KMS-11 (cell line): ENCODE measurements at regions not wholly inside any gene's neighbourhood (a gene's known extent, or its start where the extent isn't known, plus 50 kb on each side); places are given as distances from the start of the nearest gene placed in this dataset.

ENCODE experiments used
- H2AFZ ChIP-seq: fragments of 200-600 bp; sonication (generic); 2 replicates; pipeline ENCODE4 v1.6.1; 2016; ENCODE audit warnings: antibody characterized with exemption, mixed run types, low read depth
- H3K27ac ChIP-seq: fragments of 200-600 bp; sonication (generic); 2 replicates; pipeline ENCODE4 v1.6.1; 2016; ENCODE audit warnings: mild to moderate bottlenecking, mixed run types
- H3K27me3 ChIP-seq: fragments of 200-600 bp; sonication (generic); 2 replicates; pipeline ENCODE4 v1.6.1; 2017; ENCODE audit warnings: mild to moderate bottlenecking, low read depth, mixed run types, moderate library complexity; ENCODE audit not compliant: insufficient read depth
- H3K36me3 ChIP-seq: fragments of 200-600 bp; sonication (generic); 2 replicates; pipeline ENCODE4 v1.6.1; 2017; ENCODE audit warnings: mild to moderate bottlenecking, mixed run types; ENCODE audit not compliant: insufficient read depth
- H3K4me1 ChIP-seq: fragments of 200-600 bp; sonication (generic); 2 replicates; pipeline ENCODE4 v1.6.1; 2016; ENCODE audit warnings: mild to moderate bottlenecking, low read depth, mixed run types; ENCODE audit not compliant: poor library complexity, severe bottlenecking
- H3K4me2 ChIP-seq: fragments of 200-600 bp; sonication (generic); 2 replicates; pipeline ENCODE4 v1.7.0; 2016; ENCODE audit warnings: mild to moderate bottlenecking, mixed run types
- H3K4me3 ChIP-seq: fragments of 200-600 bp; sonication (generic); IDR thresholded peaks from 2 replicates; pipeline ENCODE4 v1.6.1; 2017; ENCODE audit warnings: low read depth, low read length, mixed read lengths; ENCODE audit not compliant: insufficient read depth
- H3K79me2 ChIP-seq: fragments of 200-600 bp; sonication (generic); 2 replicates; pipeline ENCODE4 v1.6.1; 2016; ENCODE audit warnings: low read depth, mixed run types; ENCODE audit not compliant: insufficient read depth
- H3K9ac ChIP-seq: fragments of 200-600 bp; sonication (generic); 2 replicates; pipeline ENCODE4 v1.6.1; 2016; ENCODE audit warnings: mild to moderate bottlenecking, mixed run types
- H4K20me1 ChIP-seq: fragments of 200-600 bp; sonication (generic); 2 replicates; pipeline ENCODE4 v1.6.1; 2016; ENCODE audit warnings: mild to moderate bottlenecking, mixed run types; ENCODE audit not compliant: insufficient read depth
- TF ChIP-seq, protein P1 (sequence below): fragments of 200-600 bp; sonication (generic); conservative IDR thresholded peaks from 2 replicates; pipeline ENCODE4 v1.6.1; 2017; ENCODE audit warnings: low read depth, mild to moderate bottlenecking, antibody characterized with exemption, low read length, moderate library complexity, mixed read lengths

DNA sequence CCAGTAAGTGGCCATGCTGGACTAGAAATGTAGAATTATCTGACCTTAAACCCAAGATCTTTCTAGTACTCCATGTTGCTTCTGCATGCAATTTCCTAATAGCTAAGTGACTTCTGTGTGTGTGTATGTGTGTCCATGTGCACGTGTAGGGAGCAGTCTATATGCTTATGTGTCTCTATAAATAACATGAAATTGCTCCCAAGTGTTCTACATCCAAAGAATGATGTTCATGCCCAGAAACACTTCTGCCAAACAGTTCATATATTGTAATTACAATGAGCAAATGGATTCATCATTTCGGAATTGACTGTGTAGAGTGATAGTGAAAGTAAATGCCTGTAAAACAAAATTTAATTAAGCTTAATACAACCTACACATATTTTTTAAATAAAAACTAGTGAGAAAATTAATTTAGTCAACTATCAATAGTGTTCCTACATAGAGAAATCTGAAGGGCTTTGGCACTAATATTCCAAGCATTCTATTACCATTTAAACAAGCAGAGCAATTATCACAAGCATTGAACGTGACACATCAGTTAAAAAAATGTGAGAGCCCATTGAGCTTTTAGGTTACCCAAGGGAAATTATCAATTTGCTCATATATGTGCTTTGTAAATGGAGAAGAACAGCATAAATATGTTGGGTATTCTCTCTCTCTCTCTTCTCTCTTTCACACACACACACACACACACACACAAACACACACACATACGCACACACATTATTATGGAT is 1067.4 kb downstream of the CNTNAP5 start:
- no peaks in the 10 kb centered on the region for H3K27me3 ChIP-seq
- no peak overlapping the region for H3K9ac ChIP-seq
- no peak overlapping the region for H2AFZ ChIP-seq
- no peaks in the 10 kb centered on the region for H4K20me1 ChIP-seq
- no peak overlapping the region for H3K4me2 ChIP-seq
- H3K4me1 ChIP-seq, result no peaks in the 10 kb centered on the region
- H3K4me3 ChIP-seq, result no peak overlapping the region
- no peaks in the 10 kb centered on the region for H3K36me3 ChIP-seq
- TF ChIP-seq, protein P1, sequence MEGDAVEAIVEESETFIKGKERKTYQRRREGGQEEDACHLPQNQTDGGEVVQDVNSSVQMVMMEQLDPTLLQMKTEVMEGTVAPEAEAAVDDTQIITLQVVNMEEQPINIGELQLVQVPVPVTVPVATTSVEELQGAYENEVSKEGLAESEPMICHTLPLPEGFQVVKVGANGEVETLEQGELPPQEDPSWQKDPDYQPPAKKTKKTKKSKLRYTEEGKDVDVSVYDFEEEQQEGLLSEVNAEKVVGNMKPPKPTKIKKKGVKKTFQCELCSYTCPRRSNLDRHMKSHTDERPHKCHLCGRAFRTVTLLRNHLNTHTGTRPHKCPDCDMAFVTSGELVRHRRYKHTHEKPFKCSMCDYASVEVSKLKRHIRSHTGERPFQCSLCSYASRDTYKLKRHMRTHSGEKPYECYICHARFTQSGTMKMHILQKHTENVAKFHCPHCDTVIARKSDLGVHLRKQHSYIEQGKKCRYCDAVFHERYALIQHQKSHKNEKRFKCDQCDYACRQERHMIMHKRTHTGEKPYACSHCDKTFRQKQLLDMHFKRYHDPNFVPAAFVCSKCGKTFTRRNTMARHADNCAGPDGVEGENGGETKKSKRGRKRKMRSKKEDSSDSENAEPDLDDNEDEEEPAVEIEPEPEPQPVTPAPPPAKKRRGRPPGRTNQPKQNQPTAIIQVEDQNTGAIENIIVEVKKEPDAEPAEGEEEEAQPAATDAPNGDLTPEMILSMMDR, result no peak
- no peaks in the 10 kb centered on the region for H3K79me2 ChIP-seq
- H3K27ac ChIP-seq, result no peak overlapping the region

DNA sequence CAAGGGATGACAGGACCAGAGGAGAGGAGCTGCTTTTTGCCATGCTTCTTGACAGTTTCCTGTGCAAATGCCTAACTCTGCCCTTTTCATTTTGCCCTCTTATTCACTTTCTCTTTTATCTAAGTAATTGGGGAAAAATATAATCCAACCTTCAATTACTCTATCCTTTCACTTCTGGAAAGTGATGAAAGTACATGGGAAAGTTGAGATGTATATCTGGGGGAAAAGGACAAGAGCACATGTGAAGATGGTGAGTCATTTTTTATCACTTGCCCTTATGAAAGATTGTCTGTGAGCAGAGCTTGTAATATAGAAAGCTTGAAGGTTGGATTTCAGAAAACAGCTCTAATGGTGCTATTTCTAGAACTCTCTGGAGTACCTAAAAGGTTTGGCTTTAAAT is 1070.7 kb downstream of the CNTNAP5 start:
- no peaks in the 10 kb centered on the region for H3K27me3 ChIP-seq
- H3K27ac ChIP-seq, result no peak overlapping the region
- no peak overlapping the region for H3K4me2 ChIP-seq
- no peak overlapping the region for H3K4me3 ChIP-seq
- TF ChIP-seq, protein P1, result no peak
- no peaks in the 10 kb centered on the region for H3K4me1 ChIP-seq
- H2AFZ ChIP-seq, result no peak overlapping the region
- no peaks in the 10 kb centered on the region for H3K79me2 ChIP-seq
- H3K36me3 ChIP-seq, result no peaks in the 10 kb centered on the region
- no peaks in the 10 kb centered on the region for H4K20me1 ChIP-seq
- H3K9ac ChIP-seq, result no peak overlapping the region

DNA sequence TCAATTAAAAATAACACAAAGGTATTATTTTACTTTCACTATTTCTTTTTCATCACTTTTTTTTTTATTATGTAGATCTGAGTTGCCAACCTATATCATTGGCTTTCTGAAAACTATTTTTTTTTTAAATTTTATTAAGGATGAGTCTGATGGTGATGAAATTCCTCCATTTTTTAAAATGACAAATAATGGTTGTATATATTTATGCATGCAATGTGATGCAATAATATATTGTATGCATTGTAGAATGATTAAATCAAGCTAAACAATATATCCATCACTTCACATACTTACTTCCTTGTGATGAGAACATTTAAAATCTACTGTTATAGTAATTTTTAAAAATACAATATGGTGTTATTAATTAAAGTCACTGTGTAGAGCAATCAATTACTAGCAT is 1081.6 kb downstream of the CNTNAP5 start:
- no peaks in the 10 kb centered on the region for H3K79me2 ChIP-seq
- H3K4me3 ChIP-seq, result no peak overlapping the region
- no peak overlapping the region for H3K9ac ChIP-seq
- no peaks in the 10 kb centered on the region for H3K36me3 ChIP-seq
- no peaks in the 10 kb centered on the region for H3K4me1 ChIP-seq
- H4K20me1 ChIP-seq, result no peaks in the 10 kb centered on the region
- H3K27me3 ChIP-seq, result no peaks in the 10 kb centered on the region
- H3K27ac ChIP-seq, result no peak overlapping the region
- TF ChIP-seq, protein P1, result no peak
- no peak overlapping the region for H2AFZ ChIP-seq
- no peak overlapping the region for H3K4me2 ChIP-seq

DNA sequence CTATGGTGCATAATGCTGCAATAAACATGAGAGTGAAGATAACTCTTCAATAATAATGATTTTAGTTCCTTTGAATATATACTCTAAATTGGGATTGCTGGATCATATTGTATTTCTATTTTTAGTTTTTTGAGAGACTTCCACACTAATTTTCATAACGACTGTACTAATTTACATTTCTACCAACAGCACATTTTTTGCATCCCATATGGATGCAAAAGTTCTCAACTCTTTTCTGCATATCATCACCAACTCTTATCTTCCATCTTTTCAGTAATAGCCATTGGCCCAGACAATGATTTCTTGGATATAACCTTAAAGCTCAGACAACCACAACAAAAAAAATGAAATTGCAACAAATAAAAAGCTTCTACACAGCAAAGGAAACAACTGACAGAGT is 1082.4 kb downstream of the CNTNAP5 start:
- H3K36me3 ChIP-seq, result no peaks in the 10 kb centered on the region
- no peak overlapping the region for H3K4me3 ChIP-seq
- H3K4me1 ChIP-seq, result no peaks in the 10 kb centered on the region
- no peaks in the 10 kb centered on the region for H4K20me1 ChIP-seq
- no peak overlapping the region for H3K4me2 ChIP-seq
- no peak overlapping the region for H3K9ac ChIP-seq
- TF ChIP-seq, protein P1, result no peak
- no peak overlapping the region for H2AFZ ChIP-seq
- no peak overlapping the region for H3K27ac ChIP-seq
- H3K27me3 ChIP-seq, result no peaks in the 10 kb centered on the region
- H3K79me2 ChIP-seq, result no peaks in the 10 kb centered on the region
